Astrocyte (in vitro differentiated cells and primary cell): ENCODE measurements at regions not wholly inside any gene's neighbourhood (a gene's known extent, or its start where the extent isn't known, plus 50 kb on each side); places are given as distances from the start of the nearest gene placed in this dataset.

Experiments used
- EZH2 ChIP-seq: IDR thresholded peaks from 2 replicates; pipeline ENCODE4 v1.6.1; 2012; ENCODE audit warnings: mild to moderate bottlenecking, low read length, inconsistent platforms; ENCODE audit not compliant: insufficient read depth
- TF ChIP-seq, protein P1 (sequence below): IDR thresholded peaks from 2 replicates; pipeline ENCODE4 v1.5.1; 2011; ENCODE audit warnings: low read depth, mild to moderate bottlenecking, inconsistent platforms, low read length, moderate library complexity; ENCODE audit not compliant: insufficient read depth

DNA sequence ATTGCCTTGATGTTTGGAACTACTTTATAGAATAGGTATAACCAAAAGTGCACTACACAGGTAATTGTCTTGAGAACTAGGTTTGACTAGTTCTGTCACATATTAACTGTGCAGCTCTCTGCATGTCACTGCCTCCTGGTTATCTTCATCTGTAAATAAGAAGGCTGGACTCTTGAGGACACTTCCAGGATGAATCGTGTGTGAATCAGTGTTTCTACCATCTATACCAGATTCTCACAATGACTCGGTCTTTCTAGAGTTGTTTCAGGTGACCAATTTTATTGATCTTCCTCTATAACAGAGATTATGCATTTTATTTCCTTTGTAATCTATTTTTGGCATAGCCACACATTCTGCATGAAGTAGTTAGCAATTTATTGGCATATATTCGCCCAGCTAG, 1181.0 kb upstream of the TENM4 start:
- TF ChIP-seq, protein P1, sequence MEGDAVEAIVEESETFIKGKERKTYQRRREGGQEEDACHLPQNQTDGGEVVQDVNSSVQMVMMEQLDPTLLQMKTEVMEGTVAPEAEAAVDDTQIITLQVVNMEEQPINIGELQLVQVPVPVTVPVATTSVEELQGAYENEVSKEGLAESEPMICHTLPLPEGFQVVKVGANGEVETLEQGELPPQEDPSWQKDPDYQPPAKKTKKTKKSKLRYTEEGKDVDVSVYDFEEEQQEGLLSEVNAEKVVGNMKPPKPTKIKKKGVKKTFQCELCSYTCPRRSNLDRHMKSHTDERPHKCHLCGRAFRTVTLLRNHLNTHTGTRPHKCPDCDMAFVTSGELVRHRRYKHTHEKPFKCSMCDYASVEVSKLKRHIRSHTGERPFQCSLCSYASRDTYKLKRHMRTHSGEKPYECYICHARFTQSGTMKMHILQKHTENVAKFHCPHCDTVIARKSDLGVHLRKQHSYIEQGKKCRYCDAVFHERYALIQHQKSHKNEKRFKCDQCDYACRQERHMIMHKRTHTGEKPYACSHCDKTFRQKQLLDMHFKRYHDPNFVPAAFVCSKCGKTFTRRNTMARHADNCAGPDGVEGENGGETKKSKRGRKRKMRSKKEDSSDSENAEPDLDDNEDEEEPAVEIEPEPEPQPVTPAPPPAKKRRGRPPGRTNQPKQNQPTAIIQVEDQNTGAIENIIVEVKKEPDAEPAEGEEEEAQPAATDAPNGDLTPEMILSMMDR: no peak
- TF ChIP-seq EZH2: no peak
